ENCODE measurements at regions not wholly inside any gene's neighbourhood (a gene's known extent, or its start where the extent isn't known, plus 50 kb on each side); places are given as distances from the start of the nearest gene placed in this dataset.
A peak's percentile ranks its signal among the peaks of the same experiment; 100 is the strongest.
"Not testable (repeated sequence)": the region's sequence is repeated elsewhere in the genome, so short reads cannot be mapped to it uniquely, and the experiment has no call there.

GRCh38 chr4:100340512-100341485 is 150.5 kb upstream of the DDIT4L start:
- DNase-seq (ENCODE audit: low read depth) = peak; percentile 86

GRCh38 chr4:100339870-100340269 is 149.6 kb upstream of the DDIT4L start:
- no peak for DNase-seq (ENCODE audit: low read depth)

GRCh38 chr4:100333491-100333890 is 143.2 kb upstream of the DDIT4L start:
- DNase-seq (ENCODE audit: low read depth) = not testable (repeated sequence)

GRCh38 chr4:100317032-100317864 is 127.0 kb upstream of the DDIT4L start:
- peak; percentile 24 for DNase-seq (ENCODE audit: low read depth)

- no peak for DNase-seq (ENCODE audit: low read depth)
Observed at GRCh38 chr4:100314057-100314456, 123.8 kb upstream of the DDIT4L start.

- peak; percentile 54 for DNase-seq (ENCODE audit: low read depth)
Observed at GRCh38 chr4:100312615-100313350, 122.5 kb upstream of the DDIT4L start.

- no peak for DNase-seq (ENCODE audit: low read depth)
Observed at GRCh38 chr4:100311181-100311580, 120.9 kb upstream of the DDIT4L start.

- DNase-seq (ENCODE audit: low read depth) = peak; percentile 36
Observed at GRCh38 chr4:100306018-100306417, 115.8 kb upstream of the DDIT4L start.

GRCh38 chr4:100302061-100303026 is 112.1 kb upstream of the DDIT4L start:
- no peak for DNase-seq (ENCODE audit: low read depth)

GRCh38 chr4:100299046-100299840 is 109.0 kb upstream of the DDIT4L start:
- peak; percentile 97 for DNase-seq (ENCODE audit: low read depth)

- peak; percentile 29 for DNase-seq (ENCODE audit: low read depth)
Observed at GRCh38 chr4:100295792-100296191, 105.5 kb upstream of the DDIT4L start.

- peak; percentile 82 for DNase-seq (ENCODE audit: low read depth)
Observed at GRCh38 chr4:100294356-100294755, 104.1 kb upstream of the DDIT4L start.

GRCh38 chr4:100290585-100290984 is 100.3 kb upstream of the DDIT4L start:
- DNase-seq (ENCODE audit: low read depth) = no peak

- no peak for DNase-seq (ENCODE audit: low read depth)
Observed at GRCh38 chr4:100289946-100290345, 99.7 kb upstream of the DDIT4L start.

- DNase-seq (ENCODE audit: low read depth) = no peak
Observed at GRCh38 chr4:100289530-100289888, 99.2 kb upstream of the DDIT4L start.

- peak; percentile 35 for DNase-seq (ENCODE audit: low read depth)
Observed at GRCh38 chr4:100288811-100289529, 98.7 kb upstream of the DDIT4L start.

GRCh38 chr4:100288161-100288560 is 97.9 kb upstream of the DDIT4L start:
- peak; percentile 54 for DNase-seq (ENCODE audit: low read depth)

GRCh38 chr4:100287534-100287933 is 97.3 kb upstream of the DDIT4L start:
- DNase-seq (ENCODE audit: low read depth) = no peak

GRCh38 chr4:100286636-100287035 is 96.4 kb upstream of the DDIT4L start:
- no peak for DNase-seq (ENCODE audit: low read depth)

Measured in fibroblast of gingiva (primary cell).